GM12892 (cell line): ENCODE measurements at regions not wholly inside any gene's neighbourhood (a gene's known extent, or its start where the extent isn't known, plus 50 kb on each side); places are given as distances from the start of the nearest gene placed in this dataset.

Experiments
- POLR2A ChIP-seq: IDR thresholded peaks from 2 replicates; pipeline ENCODE4 v1.6.1; 2011; ENCODE audit warnings: low read depth, low read length, control low read depth
- POLR2AphosphoS5 ChIP-seq: IDR thresholded peaks from 2 replicates; pipeline ENCODE4 v1.6.1; 2011; ENCODE audit warnings: low read depth, low read length, control low read depth
- TAF1 ChIP-seq: IDR thresholded peaks from 2 replicates; pipeline ENCODE4 v1.6.1; 2011; ENCODE audit warnings: low read depth, mild to moderate bottlenecking, control low read depth, low read length, borderline replicate concordance

- no peak for TF ChIP-seq POLR2AphosphoS5
- no peak for TF ChIP-seq POLR2A
- no peak for TF ChIP-seq TAF1
Observed at GRCh38 chr3:82954486-82954885, 1193.0 kb upstream of the GBE1 start.
